A549 (cell line): ENCODE measurements at regions not wholly inside any gene's neighbourhood (a gene's known extent, or its start where the extent isn't known, plus 50 kb on each side); places are given as distances from the start of the nearest gene placed in this dataset.

ENCODE experiments used
- ATAC-seq, 2 experiments: fragments of 200-7000 bp in 1 of 2; fragments of >200 bp in 1 of 2; cut with Nextera tagmentation in 1 of 2; cut with Tn5 transposase in 1 of 2; 3 replicates each; pipeline versions ENCODE4 v1.8.0 to v1.9.1; 2018 to 2020; ENCODE audit warnings: mild to moderate bottlenecking in 1 of 2, moderate library complexity in 1 of 2
- CTCF ChIA-PET: fragments of 300-600 bp; sonication (Branson Sonifier 250); formaldehyde crosslinking; extraction: SDS; loops from one replicate; lab custom pipeline; 2021; ENCODE audit warnings: antibody characterized with exemption, inconsistent platforms; lab: Yijun Ruan, JAX
- POLR2A ChIA-PET: fragments of 350-600 bp; formaldehyde crosslinking; extraction: SDS; loops from one replicate; lab custom pipeline; 2021; ENCODE audit warnings: antibody characterized with exemption, inconsistent platforms; lab: Yijun Ruan, JAX
- DNase-seq, 2 experiments: peaks; one replicate each; pipeline versions ENCODE4 v3.0.0 to v3.0.0-alpha.2; 2011 to 2016; ENCODE audit warnings: low read depth in 1 of 2, low spot score in 1 of 2
- FAIRE-seq: peaks from 2 replicates; lab custom pipeline; 2011; peaks lifted over from hg19 to GRCh38; lab: Jason Lieb, UNC
- H3K27ac ChIP-seq, 2 experiments: fragments of >200 bp; sonication (Bioruptor Twin); formaldehyde crosslinking; 3 replicates each; pipeline ENCODE4 v1.5.1; 2016 to 2017
- H3K4me1 ChIP-seq: fragments of >200 bp; sonication (Bioruptor Twin); formaldehyde crosslinking; 3 replicates; pipeline ENCODE4 v1.6.1; 2016
- H3K4me2 ChIP-seq: fragments of >200 bp; sonication (Bioruptor Twin); formaldehyde crosslinking; 3 replicates; pipeline ENCODE4 v1.6.1; 2016
- H3K4me3 ChIP-seq: fragments of >200 bp; sonication (Bioruptor Twin); formaldehyde crosslinking; 3 replicates; pipeline ENCODE4 v1.5.1; 2016
- H3K9me3 ChIP-seq: fragments of >200 bp; sonication (Bioruptor Twin); formaldehyde crosslinking; 3 replicates; pipeline ENCODE4 v1.6.1; 2016
- ATOH8 ChIP-seq: fragments of 250-450 bp; sonication (Bioruptor Pico); IDR thresholded peaks from 2 replicates; pipeline ENCODE4 v1.5.0; 2020; ENCODE audit warnings: low read depth, mild to moderate bottlenecking, moderate library complexity
- BHLHE40 ChIP-seq: IDR thresholded peaks from 2 replicates; pipeline ENCODE4 v1.6.1; 2012; ENCODE audit warnings: low read depth, low read length, inconsistent platforms
- CBX2 ChIP-seq: fragments of 200-600 bp; sonication (generic); IDR thresholded peaks from 2 replicates; pipeline ENCODE4 v1.6.1; 2016; ENCODE audit warnings: low read depth, mild to moderate bottlenecking, borderline replicate concordance
- CBX8 ChIP-seq: fragments of 200-600 bp; sonication (generic); IDR thresholded peaks from 2 replicates; pipeline ENCODE4 v1.6.1; 2016
- E2F6 ChIP-seq: IDR thresholded peaks from 2 replicates; pipeline ENCODE4 v1.6.1; 2012; ENCODE audit warnings: low read depth, borderline replicate concordance
- ELK1 ChIP-seq: fragments of 150-350 bp; IDR thresholded peaks from 2 replicates; pipeline ENCODE4 v1.6.1; 2014; ENCODE audit warnings: low read depth, mild to moderate bottlenecking, low read length
- EP300 ChIP-seq, 2 experiments: fragments of >200 bp; sonication (Bioruptor Twin); formaldehyde crosslinking; IDR thresholded peaks; 2 replicates in 1 of 2; 3 replicates in 1 of 2; pipeline ENCODE4 v1.6.1; 2016 to 2017
- FOSB ChIP-seq: fragments of 250-450 bp; sonication (Bioruptor Pico); IDR thresholded peaks from 2 replicates; pipeline ENCODE4 v1.5.0; 2020; ENCODE audit warnings: mild to moderate bottlenecking, moderate library complexity
- FOSL2 ChIP-seq, 2 experiments: fragments of 450-650 bp in 1 of 2; fragments of >200 bp in 1 of 2; sonication (Bioruptor Twin) in 1 of 2; formaldehyde crosslinking; IDR thresholded peaks; 2 replicates each; pipeline versions ENCODE4 v1.5.0 to v1.6.1; 2016 to 2020; ENCODE audit warnings: mild to moderate bottlenecking in 1 of 2, moderate library complexity in 1 of 2
- FOXS1 ChIP-seq: fragments of 250-450 bp; sonication (Bioruptor Pico); IDR thresholded peaks from 2 replicates; pipeline ENCODE4 v1.5.0; 2020; ENCODE audit warnings: mild to moderate bottlenecking, moderate library complexity
- HDAC2 ChIP-seq: fragments of 200-600 bp; sonication (generic); IDR thresholded peaks from 2 replicates; pipeline ENCODE4 v1.6.1; 2016
- HMGXB4 ChIP-seq: fragments of 250-450 bp; sonication (Bioruptor Pico); IDR thresholded peaks from 2 replicates; pipeline ENCODE4 v1.5.0; 2021; ENCODE audit warnings: mild to moderate bottlenecking, moderate library complexity, borderline replicate concordance
- JUN ChIP-seq, 2 experiments: fragments of >200 bp; sonication (Bioruptor Twin); formaldehyde crosslinking; IDR thresholded peaks; 2 replicates in 1 of 2; 3 replicates in 1 of 2; pipeline ENCODE4 v1.6.1; 2016 to 2017
- JUNB ChIP-seq: fragments of >200 bp; sonication (Bioruptor Twin); formaldehyde crosslinking; IDR thresholded peaks from 2 replicates; pipeline ENCODE4 v1.6.1; 2016
- KDM5A ChIP-seq: fragments of 200-600 bp; sonication (generic); IDR thresholded peaks from 2 replicates; pipeline ENCODE4 v1.6.1; 2016; ENCODE audit warnings: antibody characterized with exemption, mild to moderate bottlenecking
- MAZ ChIP-seq: fragments of 150-350 bp; IDR thresholded peaks from 2 replicates; pipeline ENCODE4 v1.6.1; 2014; ENCODE audit warnings: antibody characterized with exemption, low read depth, low read length, borderline replicate concordance
- NFE2L2 ChIP-seq: fragments of 150-350 bp; conservative IDR thresholded peaks from 2 replicates; pipeline ENCODE4 v1.6.1; 2014; ENCODE audit warnings: low read length
- POLR2A ChIP-seq: IDR thresholded peaks from 2 replicates; pipeline ENCODE4 v1.6.1; 2012; ENCODE audit warnings: mild to moderate bottlenecking, low read length
- POLR2AphosphoS2 ChIP-seq: conservative IDR thresholded peaks from 2 replicates; pipeline ENCODE4 v1.6.1; 2012; ENCODE audit warnings: low read length, improper control_type of control experiment, inconsistent platforms
- RCOR1 ChIP-seq: fragments of 150-350 bp; IDR thresholded peaks from 2 replicates; pipeline ENCODE4 v1.6.1; 2014; ENCODE audit warnings: antibody characterized with exemption, low read length, low read depth
- REST ChIP-seq: fragments of 200-600 bp; sonication (generic); IDR thresholded peaks from 2 replicates; pipeline ENCODE4 v1.6.1; 2016; ENCODE audit warnings: antibody characterized with exemption, mild to moderate bottlenecking, moderate library complexity
- SMC3 ChIP-seq: fragments of >200 bp; sonication (Bioruptor Twin); formaldehyde crosslinking; IDR thresholded peaks from 3 replicates; pipeline ENCODE4 v1.6.1; 2018; ENCODE audit warnings: inconsistent platforms
- SREBF2 ChIP-seq: fragments of 450-650 bp; IDR thresholded peaks from 2 replicates; pipeline ENCODE4 v1.6.1; 2014; ENCODE audit warnings: mild to moderate bottlenecking, moderate library complexity
- USF2 ChIP-seq: fragments of 450-650 bp; IDR thresholded peaks from 2 replicates; pipeline ENCODE4 v1.6.1; 2014; ENCODE audit warnings: antibody characterized with exemption
- ZC3H11A ChIP-seq: fragments of 450-650 bp; IDR thresholded peaks from 2 replicates; pipeline ENCODE4 v1.6.1; 2014; ENCODE audit warnings: antibody characterized with exemption, mild to moderate bottlenecking
- ZFP36 ChIP-seq: fragments of 450-650 bp; IDR thresholded peaks from 2 replicates; pipeline ENCODE4 v1.6.1; 2014; ENCODE audit warnings: borderline replicate concordance; ENCODE audit not compliant: partially characterized antibody
- WGBS: methylation state at CpG from one replicate; pipeline ENCODE4 v1.1.6; 2017; ENCODE audit errors: missing lambda C conversion rate; 5-methylcytosine and 5-hydroxymethylcytosine counted together

- H3K9me3 ChIP-seq: no peaks in the 10 kb centered on the region
- no peak overlapping the region for H3K27ac ChIP-seq
- ChIA-PET CTCF (interaction anchor here (0.7 kb wide), 1 partner anchor 1179 kb away, joined by 3 read pairs; no protein-coding TSS in a partner anchor), POLR2A (no interaction called here)
- FAIRE-seq (no peak), DNase-seq (no peak), ATAC-seq (no peak)
- H3K4me2 ChIP-seq: no peak overlapping the region
- no peak overlapping the region for H3K4me3 ChIP-seq
- no peak for TF ChIP-seq CBX8
- no peak for TF ChIP-seq FOXS1
- no peak for TF ChIP-seq RCOR1
- TF ChIP-seq EP300 (IDR thresholded peaks at IDR 0.05): no peak
- TF ChIP-seq JUN (IDR thresholded peaks at IDR 0.05): no peak
- TF ChIP-seq REST: no peak
- no peak for TF ChIP-seq POLR2AphosphoS2
- no peak for TF ChIP-seq CBX2
- TF ChIP-seq E2F6: no peak
- H3K4me1 ChIP-seq: no peaks in the 10 kb centered on the region
These were observed 264.8 kb upstream of the DUSP10 start for GRCh38 chr1:222006715-222007114.

GRCh38 chr1:222004784-222005183 is 262.9 kb upstream of the DUSP10 start:
- H3K4me3 ChIP-seq: no peak overlapping the region
- FAIRE-seq: no peak
- no peak overlapping the region for H3K27ac ChIP-seq
- ATAC-seq: no peak
- no peak for TF ChIP-seq POLR2A
- TF ChIP-seq NFE2L2: no peak
- TF ChIP-seq MAZ: no peak
- no peak for TF ChIP-seq FOSB (CRISPR knock-in tag)
- TF ChIP-seq ELK1: no peak
- no peak for TF ChIP-seq JUNB
- TF ChIP-seq, all 56 proteins: peak for 0
- no peaks in the 10 kb centered on the region for H3K9me3 ChIP-seq
- H3K4me2 ChIP-seq: no peak overlapping the region
- DNase-seq: no peak
- H3K4me1 ChIP-seq: no peaks in the 10 kb centered on the region
- 81% methylated on average over 2 of the region's 2 CpGs for WGBS
- POLR2A ChIA-PET: no interaction called here
- CTCF ChIA-PET: interaction anchor here (0.6 kb wide), 1 partner anchor 11 kb away, joined by 3 read pairs; no protein-coding TSS in a partner anchor

GRCh38 chr1:222004034-222004433 is 262.1 kb upstream of the DUSP10 start:
- no peak for ATAC-seq
- Histone ChIP-seq H3K9me3 (no peaks in the 10 kb centered on the region), H3K4me3 (no peak overlapping the region), H3K4me1 (no peaks in the 10 kb centered on the region), H3K27ac (no peak overlapping the region), H3K4me2 (no peak overlapping the region)
- ChIA-PET POLR2A (interaction anchor here (0.6 kb wide), 1 partner anchor 991 kb away, joined by 4 read pairs; no protein-coding TSS in a partner anchor), CTCF (no interaction called here)
- no peak for DNase-seq
- no peak for FAIRE-seq
- 59% methylated on average over 3 of the region's 3 CpGs for WGBS
- TF ChIP-seq ATOH8 (CRISPR knock-in tag) (no peak), ZC3H11A (no peak), SMC3 (no peak), BHLHE40 (no peak), KDM5A (no peak), SREBF2 (no peak), USF2 (no peak), HMGXB4 (CRISPR knock-in tag) (no peak), ELK1 (no peak), EP300 (IDR thresholded peaks at IDR 0.05) (no peak), FOSL2 (IDR thresholded peaks at IDR 0.05) (no peak), FOSL2 (CRISPR knock-in tag; IDR thresholded peaks at IDR 0.05) (no peak), HDAC2 (no peak), ZFP36 (no peak)
